ENCODE measurements at regions not wholly inside any gene's neighbourhood (a gene's known extent, or its start where the extent isn't known, plus 50 kb on each side); places are given as distances from the start of the nearest gene placed in this dataset.
A peak's percentile ranks its signal among the peaks of the same experiment; 100 is the strongest.

DNA sequence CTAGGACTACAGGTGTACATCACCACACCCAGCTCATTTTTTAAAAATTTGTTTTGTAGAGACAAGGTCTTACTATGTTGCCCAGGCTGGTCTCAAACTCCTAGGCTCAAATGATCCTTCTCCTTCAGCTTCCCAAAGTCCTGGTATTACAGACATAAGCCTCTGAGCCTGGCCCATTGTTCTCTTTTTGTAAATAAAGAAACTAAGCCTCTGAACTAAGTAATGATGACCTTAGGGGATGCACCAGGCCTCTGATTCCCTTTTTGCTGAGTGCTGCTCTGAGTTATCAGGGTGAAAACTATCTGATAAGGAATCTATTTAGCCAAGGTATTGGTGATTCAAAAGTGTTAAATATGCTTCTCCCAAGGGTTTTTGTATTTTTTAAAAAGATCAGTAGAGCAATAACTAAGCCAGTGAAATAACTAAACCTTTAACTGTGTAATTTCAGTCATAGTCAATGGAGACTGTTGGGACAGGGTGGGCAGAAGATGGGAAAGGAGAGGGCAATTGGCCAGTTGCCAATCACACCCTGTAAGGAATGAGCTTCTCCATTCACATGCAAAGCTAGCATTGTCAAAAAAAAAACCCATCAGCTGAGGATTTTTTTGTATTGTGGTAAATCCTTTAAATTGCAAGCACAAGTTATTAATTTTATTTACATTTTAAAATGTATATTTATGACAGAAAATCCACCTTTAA is 194.8 kb upstream of the PFN2 start:
- no peak overlapping the region for H2BK5ac ChIP-seq (ENCODE audit: insufficient read length, low read length)
- no peak overlapping the region for H3K56ac ChIP-seq (ENCODE audit: insufficient read length, low read depth, low read length)
- no peak overlapping the region for H4K5ac ChIP-seq (ENCODE audit: insufficient read length, low read depth, low read length)
- no peaks in the 10 kb centered on the region for H3K23me2 ChIP-seq (ENCODE audit: insufficient read length, low read depth, low read length, poor library complexity, severe bottlenecking)
- no peak overlapping the region for H3K4me2 ChIP-seq (ENCODE audit: insufficient read depth, insufficient read length, low read length)
- no peak overlapping the region for H2BK20ac ChIP-seq (ENCODE audit: low read depth, low read length, poor library complexity, severe bottlenecking)
- H2BK12ac ChIP-seq (ENCODE audit: insufficient read length, low read depth, low read length): no peak overlapping the region
- no peak overlapping the region for H3K27ac ChIP-seq (ENCODE audit: insufficient read length, low read depth, low read length)
- DNase-seq: no peak
- Mint-ChIP-seq H3K9me3 (no peaks in the 10 kb centered on the region; a peak in 1 of 5 replicates), H3K4me1 (peaks cover 14 to 16% of the 10 kb centered on the region in 2 experiments), H3K27me3 (ENCODE audit: low read depth) (no peaks in the 10 kb centered on the region), H3K4me3 (no peak overlapping the region), H3K36me3 (ENCODE audit: insufficient read depth in 1 of 3, low read depth in 3 of 3) (no peaks in the 10 kb centered on the region), H3K27ac (peak overlapping the region in 1 of 3 experiments; percentile 47; a peak in 2 of 7 replicates)
- no peaks in the 10 kb centered on the region for H3K79me1 ChIP-seq (ENCODE audit: insufficient read depth, low read depth, low read length, poor library complexity, severe bottlenecking)
- no peak overlapping the region for H3K23ac ChIP-seq (ENCODE audit: insufficient read length, low read depth, low read length)
- H4K20me1 ChIP-seq (ENCODE audit: control insufficient read depth, insufficient read depth, insufficient read length): no peaks in the 10 kb centered on the region
- no peak overlapping the region for H4K91ac ChIP-seq (ENCODE audit: insufficient read length, low read depth, low read length)
- no peak overlapping the region for H3K18ac ChIP-seq (ENCODE audit: insufficient read length, low read depth, low read length)
- H2BK120ac ChIP-seq (ENCODE audit: low read depth, low read length, poor library complexity, severe bottlenecking): no peak overlapping the region
- no peak overlapping the region for H3K14ac ChIP-seq (ENCODE audit: insufficient read depth, low read length)
- no peak overlapping the region for H4K8ac ChIP-seq (replicated peaks; ENCODE audit: insufficient read length, low read depth, low read length)
- no peak overlapping the region for H2AK5ac ChIP-seq (ENCODE audit: insufficient read length, low read length)
- TF ChIP-seq, protein P1, sequence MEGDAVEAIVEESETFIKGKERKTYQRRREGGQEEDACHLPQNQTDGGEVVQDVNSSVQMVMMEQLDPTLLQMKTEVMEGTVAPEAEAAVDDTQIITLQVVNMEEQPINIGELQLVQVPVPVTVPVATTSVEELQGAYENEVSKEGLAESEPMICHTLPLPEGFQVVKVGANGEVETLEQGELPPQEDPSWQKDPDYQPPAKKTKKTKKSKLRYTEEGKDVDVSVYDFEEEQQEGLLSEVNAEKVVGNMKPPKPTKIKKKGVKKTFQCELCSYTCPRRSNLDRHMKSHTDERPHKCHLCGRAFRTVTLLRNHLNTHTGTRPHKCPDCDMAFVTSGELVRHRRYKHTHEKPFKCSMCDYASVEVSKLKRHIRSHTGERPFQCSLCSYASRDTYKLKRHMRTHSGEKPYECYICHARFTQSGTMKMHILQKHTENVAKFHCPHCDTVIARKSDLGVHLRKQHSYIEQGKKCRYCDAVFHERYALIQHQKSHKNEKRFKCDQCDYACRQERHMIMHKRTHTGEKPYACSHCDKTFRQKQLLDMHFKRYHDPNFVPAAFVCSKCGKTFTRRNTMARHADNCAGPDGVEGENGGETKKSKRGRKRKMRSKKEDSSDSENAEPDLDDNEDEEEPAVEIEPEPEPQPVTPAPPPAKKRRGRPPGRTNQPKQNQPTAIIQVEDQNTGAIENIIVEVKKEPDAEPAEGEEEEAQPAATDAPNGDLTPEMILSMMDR (conservative IDR thresholded peaks at IDR 0.05): no peak
- no peaks in the 10 kb centered on the region for H3K27me3 ChIP-seq (ENCODE audit: insufficient read depth, low read length)
- no peak overlapping the region for H3T11ph ChIP-seq (ENCODE audit: low read length)
- no peaks in the 10 kb centered on the region; the same call in 1 of the 2 replicates for H3K4me1 ChIP-seq (ENCODE audit: insufficient read depth, low read length)
- H3K79me2 ChIP-seq (ENCODE audit: insufficient read depth, low read length): no peaks in the 10 kb centered on the region
- H2AFZ ChIP-seq (ENCODE audit: low read length): no peak overlapping the region
- no peak overlapping the region for H3K9ac ChIP-seq (ENCODE audit: extremely low read depth, insufficient read length, low read length)
- no peak overlapping the region for H3K4ac ChIP-seq (ENCODE audit: low read depth, low read length)
- H3K9me3 ChIP-seq (ENCODE audit: control insufficient read depth, low read depth, low read length): no peaks in the 10 kb centered on the region
- no peak overlapping the region for H2BK15ac ChIP-seq (ENCODE audit: low read depth, low read length)
